Activated naive CD4-positive, alpha-beta T cell treated with anti-CD3 and anti-CD28 coated beads, Interleukin-2, amount 10 ng/mL, durations not matched to agents 7 days and 5 days (primary cell): ENCODE measurements at regions not wholly inside any gene's neighbourhood (a gene's known extent, or its start where the extent isn't known, plus 50 kb on each side); places are given as distances from the start of the nearest gene placed in this dataset.
"Not testable (repeated sequence)": the region's sequence is repeated elsewhere in the genome, so short reads cannot be mapped to it uniquely, and the experiment has no call there.

Experiments
- CTCF ChIA-PET: fragments of 350-600 bp; sonication (Branson Sonifier 250); formaldehyde crosslinking; loops from one replicate; lab custom pipeline; 2021; ENCODE audit warnings: antibody characterized with exemption; lab: Charles Lee
- DNase-seq: peaks from one replicate; pipeline ENCODE4 v3.0.0-alpha.2; 2020
- H3K27ac Mint-ChIP-seq: one replicate; pipeline ENCODE4 v1.8.0; 2021; ENCODE audit warnings: mild to moderate bottlenecking, moderate library complexity, mixed read lengths
- H3K27me3 Mint-ChIP-seq: one replicate; pipeline ENCODE4 v1.8.0; 2021; ENCODE audit warnings: mild to moderate bottlenecking, mixed read lengths
- H3K36me3 Mint-ChIP-seq: one replicate; pipeline ENCODE4 v1.8.0; 2021; ENCODE audit warnings: mixed read lengths
- H3K4me1 Mint-ChIP-seq: one replicate; pipeline ENCODE4 v1.8.0; 2021; ENCODE audit warnings: mixed read lengths
- H3K4me3 Mint-ChIP-seq: one replicate; pipeline ENCODE4 v1.8.0; 2021; ENCODE audit warnings: mild to moderate bottlenecking, moderate library complexity, mixed read lengths
- H3K9me3 Mint-ChIP-seq: one replicate; pipeline ENCODE4 v1.8.0; 2021; ENCODE audit warnings: mixed read lengths

GRCh38 chr5:110968246-110969005 is 103.1 kb upstream of the TSLP start:
- CTCF ChIA-PET: no interaction called here
- H3K4me3 Mint-ChIP-seq: no peak overlapping the region
- no peaks in the 10 kb centered on the region for H3K27me3 Mint-ChIP-seq
- H3K36me3 Mint-ChIP-seq: no peaks in the 10 kb centered on the region
- no peak overlapping the region for H3K27ac Mint-ChIP-seq
- H3K9me3 Mint-ChIP-seq: no peaks in the 10 kb centered on the region
- H3K4me1 Mint-ChIP-seq: no peaks in the 10 kb centered on the region
- DNase-seq: no peak

- Mint-ChIP-seq H3K36me3 (no peaks in the 10 kb centered on the region), H3K9me3 (no peaks in the 10 kb centered on the region), H3K4me1 (no peaks in the 10 kb centered on the region), H3K27ac (no peak overlapping the region), H3K4me3 (no peak overlapping the region), H3K27me3 (no peaks in the 10 kb centered on the region)
- DNase-seq: no peak
- CTCF ChIA-PET: no interaction called here
Measured at GRCh38 chr5:110969502-110969901, 102.0 kb upstream of the TSLP start.

- CTCF ChIA-PET: no interaction called here
- DNase-seq: no peak
- no peaks in the 10 kb centered on the region for H3K36me3 Mint-ChIP-seq
- no peaks in the 10 kb centered on the region for H3K27me3 Mint-ChIP-seq
- H3K4me3 Mint-ChIP-seq: no peak overlapping the region
- no peaks in the 10 kb centered on the region for H3K4me1 Mint-ChIP-seq
- no peak overlapping the region for H3K27ac Mint-ChIP-seq
- no peaks in the 10 kb centered on the region for H3K9me3 Mint-ChIP-seq
Measured at GRCh38 chr5:110973510-110973909, 98.0 kb upstream of the TSLP start.

- H3K4me3 Mint-ChIP-seq: no peak overlapping the region
- no peak for DNase-seq
- H3K36me3 Mint-ChIP-seq: no peaks in the 10 kb centered on the region
- H3K4me1 Mint-ChIP-seq: no peaks in the 10 kb centered on the region
- no peaks in the 10 kb centered on the region for H3K9me3 Mint-ChIP-seq
- no peak overlapping the region for H3K27ac Mint-ChIP-seq
- H3K27me3 Mint-ChIP-seq: no peaks in the 10 kb centered on the region
- CTCF ChIA-PET: no interaction called here
Measured at GRCh38 chr5:110977915-110978314, 93.6 kb upstream of the TSLP start.

GRCh38 chr5:110985882-110986281 is 85.6 kb upstream of the TSLP start:
- H3K4me1 Mint-ChIP-seq, H3K27me3 Mint-ChIP-seq, DNase-seq, H3K9me3 Mint-ChIP-seq, H3K27ac Mint-ChIP-seq, CTCF ChIA-PET, H3K36me3 Mint-ChIP-seq, H3K4me3 Mint-ChIP-seq: not testable (repeated sequence)

GRCh38 chr5:110987573-110987972 is 83.9 kb upstream of the TSLP start:
- CTCF ChIA-PET, H3K4me1 Mint-ChIP-seq, H3K27me3 Mint-ChIP-seq, H3K27ac Mint-ChIP-seq, H3K9me3 Mint-ChIP-seq, DNase-seq, H3K4me3 Mint-ChIP-seq, H3K36me3 Mint-ChIP-seq: not testable (repeated sequence)

- Mint-ChIP-seq H3K27ac (no peak overlapping the region), H3K36me3 (no peaks in the 10 kb centered on the region), H3K9me3 (no peaks in the 10 kb centered on the region), H3K4me3 (no peak overlapping the region), H3K4me1 (no peaks in the 10 kb centered on the region), H3K27me3 (no peaks in the 10 kb centered on the region)
- CTCF ChIA-PET: no interaction called here
- no peak for DNase-seq
Measured at GRCh38 chr5:110996742-110997141, 74.8 kb upstream of the TSLP start.

GRCh38 chr5:111002036-111002435 is 69.5 kb upstream of the TSLP start:
- H3K36me3 Mint-ChIP-seq: no peaks in the 10 kb centered on the region
- CTCF ChIA-PET: interaction anchor here (1.0 kb wide), 1 partner anchor 18 kb away, joined by 3 read pairs; no protein-coding TSS in a partner anchor
- no peak overlapping the region for H3K4me3 Mint-ChIP-seq
- no peak overlapping the region for H3K27ac Mint-ChIP-seq
- no peak for DNase-seq
- H3K27me3 Mint-ChIP-seq: no peaks in the 10 kb centered on the region
- no peaks in the 10 kb centered on the region for H3K4me1 Mint-ChIP-seq
- no peaks in the 10 kb centered on the region for H3K9me3 Mint-ChIP-seq

GRCh38 chr5:111003623-111004022 is 67.9 kb upstream of the TSLP start:
- CTCF ChIA-PET: no interaction called here
- Mint-ChIP-seq H3K27me3 (no peaks in the 10 kb centered on the region), H3K4me1 (no peaks in the 10 kb centered on the region), H3K36me3 (no peaks in the 10 kb centered on the region), H3K9me3 (no peaks in the 10 kb centered on the region), H3K27ac (no peak overlapping the region), H3K4me3 (no peak overlapping the region)
- no peak for DNase-seq

GRCh38 chr5:111004291-111004690 is 67.2 kb upstream of the TSLP start:
- H3K36me3 Mint-ChIP-seq: no peaks in the 10 kb centered on the region
- H3K4me1 Mint-ChIP-seq: no peaks in the 10 kb centered on the region
- H3K27me3 Mint-ChIP-seq: no peaks in the 10 kb centered on the region
- no peak overlapping the region for H3K4me3 Mint-ChIP-seq
- no peak overlapping the region for H3K27ac Mint-ChIP-seq
- CTCF ChIA-PET: no interaction called here
- H3K9me3 Mint-ChIP-seq: no peaks in the 10 kb centered on the region
- no peak for DNase-seq

- DNase-seq: no peak
- CTCF ChIA-PET: no interaction called here
- no peaks in the 10 kb centered on the region for H3K9me3 Mint-ChIP-seq
- no peak overlapping the region for H3K27ac Mint-ChIP-seq
- peaks cover 4% of the 10 kb centered on the region for H3K27me3 Mint-ChIP-seq
- H3K4me1 Mint-ChIP-seq: no peaks in the 10 kb centered on the region
- no peak overlapping the region for H3K4me3 Mint-ChIP-seq
- no peaks in the 10 kb centered on the region for H3K36me3 Mint-ChIP-seq
Measured at GRCh38 chr5:111010783-111011182, 60.7 kb upstream of the TSLP start.

GRCh38 chr5:111013011-111013410 is 58.5 kb upstream of the TSLP start:
- Mint-ChIP-seq H3K27ac (no peak overlapping the region), H3K4me1 (no peaks in the 10 kb centered on the region), H3K4me3 (no peak overlapping the region), H3K9me3 (no peaks in the 10 kb centered on the region), H3K36me3 (no peaks in the 10 kb centered on the region), H3K27me3 (peaks cover 4% of the 10 kb centered on the region)
- DNase-seq: no peak
- CTCF ChIA-PET: no interaction called here

- CTCF ChIA-PET: no interaction called here
- Mint-ChIP-seq H3K27ac (no peak overlapping the region), H3K4me3 (no peak overlapping the region), H3K36me3 (no peaks in the 10 kb centered on the region), H3K27me3 (no peaks in the 10 kb centered on the region), H3K9me3 (no peaks in the 10 kb centered on the region), H3K4me1 (no peaks in the 10 kb centered on the region)
- no peak for DNase-seq
Measured at GRCh38 chr5:111016801-111017200, 54.7 kb upstream of the TSLP start.

- no peaks in the 10 kb centered on the region for H3K27me3 Mint-ChIP-seq
- CTCF ChIA-PET: no interaction called here
- no peak for DNase-seq
- H3K4me1 Mint-ChIP-seq: no peaks in the 10 kb centered on the region
- no peak overlapping the region for H3K27ac Mint-ChIP-seq
- H3K9me3 Mint-ChIP-seq: no peaks in the 10 kb centered on the region
- no peak overlapping the region for H3K4me3 Mint-ChIP-seq
- no peaks in the 10 kb centered on the region for H3K36me3 Mint-ChIP-seq
Measured at GRCh38 chr5:111017731-111018130, 53.8 kb upstream of the TSLP start.
